ENCODE measurements at regions not wholly inside any gene's neighbourhood (a gene's known extent, or its start where the extent isn't known, plus 50 kb on each side); places are given as distances from the start of the nearest gene placed in this dataset.
"Not testable (repeated sequence)": the region's sequence is repeated elsewhere in the genome, so short reads cannot be mapped to it uniquely, and the experiment has no call there.

- DNase-seq, result no peak
- Mint-ChIP-seq H3K9me3 (no peaks in the 10 kb centered on the region), H3K36me3 (ENCODE audit: insufficient read depth in 2 of 2) (no peaks in the 10 kb centered on the region), H3K27me3 (ENCODE audit: low read depth) (peaks cover 6% of the 10 kb centered on the region), H3K4me1 (ENCODE audit: low read depth) (no peaks in the 10 kb centered on the region), H3K27ac (no peak overlapping the region), H3K4me3 (no peak overlapping the region)
- ATAC-seq (replicated peaks in 1 of 2), result no peak
Observed at GRCh38 chr2:105515581-105516415, 116.9 kb upstream of the FHL2 start.

GRCh38 chr2:105514576-105514975 lies 115.7 kb upstream of the FHL2 start:
- DNase-seq (no peak), ATAC-seq (replicated peaks in 1 of 2) (no peak)
- no peaks in the 10 kb centered on the region for H3K9me3 Mint-ChIP-seq
- H3K27me3 Mint-ChIP-seq (ENCODE audit: low read depth), result peaks cover 6% of the 10 kb centered on the region
- no peaks in the 10 kb centered on the region for H3K4me1 Mint-ChIP-seq (ENCODE audit: low read depth)
- no peak overlapping the region for H3K4me3 Mint-ChIP-seq
- no peaks in the 10 kb centered on the region for H3K36me3 Mint-ChIP-seq (ENCODE audit: insufficient read depth in 2 of 2)
- H3K27ac Mint-ChIP-seq, result no peak overlapping the region

- H3K27me3 Mint-ChIP-seq (ENCODE audit: low read depth), result peaks cover 6% of the 10 kb centered on the region
- no peaks in the 10 kb centered on the region for H3K36me3 Mint-ChIP-seq (ENCODE audit: insufficient read depth in 2 of 2)
- no peaks in the 10 kb centered on the region for H3K4me1 Mint-ChIP-seq (ENCODE audit: low read depth)
- no peak for DNase-seq
- H3K9me3 Mint-ChIP-seq, result no peaks in the 10 kb centered on the region
- no peak overlapping the region for H3K27ac Mint-ChIP-seq
- H3K4me3 Mint-ChIP-seq, result no peak overlapping the region
- ATAC-seq (replicated peaks in 1 of 2), result no peak
Observed at GRCh38 chr2:105510761-105511528, 112.1 kb upstream of the FHL2 start.

GRCh38 chr2:105509269-105510086 lies 110.6 kb upstream of the FHL2 start:
- Mint-ChIP-seq H3K27me3 (ENCODE audit: low read depth) (peaks cover 6% of the 10 kb centered on the region), H3K27ac (no peak overlapping the region), H3K9me3 (no peaks in the 10 kb centered on the region), H3K4me3 (no peak overlapping the region), H3K36me3 (ENCODE audit: insufficient read depth in 2 of 2) (no peaks in the 10 kb centered on the region), H3K4me1 (ENCODE audit: low read depth) (no peaks in the 10 kb centered on the region)
- DNase-seq (no peak), ATAC-seq (replicated peaks in 1 of 2) (no peak)

- DNase-seq; H3K36me3 Mint-ChIP-seq (ENCODE audit: insufficient read depth in 2 of 2); H3K27ac Mint-ChIP-seq; H3K4me3 Mint-ChIP-seq; H3K4me1 Mint-ChIP-seq (ENCODE audit: low read depth); ATAC-seq (replicated peaks in 1 of 2); H3K27me3 Mint-ChIP-seq (ENCODE audit: low read depth); H3K9me3 Mint-ChIP-seq: not testable (repeated sequence)
Observed at GRCh38 chr2:105506860-105507259, 108.0 kb upstream of the FHL2 start.

GRCh38 chr2:105504459-105504858 lies 105.6 kb upstream of the FHL2 start:
- DNase-seq (no peak), ATAC-seq (replicated peaks in 1 of 2) (no peak)
- H3K4me1 Mint-ChIP-seq (ENCODE audit: low read depth), result no peaks in the 10 kb centered on the region
- H3K27me3 Mint-ChIP-seq (ENCODE audit: low read depth), result peaks cover 7% of the 10 kb centered on the region
- H3K4me3 Mint-ChIP-seq, result no peak overlapping the region
- no peak overlapping the region for H3K27ac Mint-ChIP-seq
- peaks cover 2 to 4% of the 10 kb centered on the region in 2 donors for H3K36me3 Mint-ChIP-seq (ENCODE audit: insufficient read depth in 2 of 2)
- H3K9me3 Mint-ChIP-seq, result peaks cover 0 to 4% of the 10 kb centered on the region in 2 donors

- Mint-ChIP-seq H3K27me3 (ENCODE audit: low read depth) (peaks cover 7% of the 10 kb centered on the region), H3K4me3 (no peak overlapping the region), H3K27ac (no peak overlapping the region), H3K9me3 (peaks cover 0 to 4% of the 10 kb centered on the region in 2 donors), H3K36me3 (ENCODE audit: insufficient read depth in 2 of 2) (peaks cover 2 to 4% of the 10 kb centered on the region in 2 donors), H3K4me1 (ENCODE audit: low read depth) (no peaks in the 10 kb centered on the region)
- peak; percentile 64 to 74 for ATAC-seq (replicated peaks in 1 of 2)
- no peak for DNase-seq
Observed at GRCh38 chr2:105502625-105503334, 103.9 kb upstream of the FHL2 start.

GRCh38 chr2:105498281-105498846 lies 99.5 kb upstream of the FHL2 start:
- H3K27me3 Mint-ChIP-seq (ENCODE audit: low read depth), result peaks cover 3% of the 10 kb centered on the region
- ATAC-seq (replicated peaks in 1 of 2) (no peak), DNase-seq (no peak)
- H3K4me1 Mint-ChIP-seq (ENCODE audit: low read depth), result no peaks in the 10 kb centered on the region
- H3K4me3 Mint-ChIP-seq, result no peak overlapping the region
- H3K36me3 Mint-ChIP-seq (ENCODE audit: insufficient read depth in 2 of 2), result peaks cover 2 to 4% of the 10 kb centered on the region in 2 donors
- H3K9me3 Mint-ChIP-seq, result peaks cover 0 to 4% of the 10 kb centered on the region in 2 donors
- no peak overlapping the region for H3K27ac Mint-ChIP-seq

- H3K4me1 Mint-ChIP-seq (ENCODE audit: low read depth), result no peaks in the 10 kb centered on the region
- H3K27me3 Mint-ChIP-seq (ENCODE audit: low read depth), result peaks cover 9% of the 10 kb centered on the region
- H3K27ac Mint-ChIP-seq, result no peak overlapping the region
Observed at GRCh38 chr2:105497094-105497493, 98.2 kb upstream of the FHL2 start.

GRCh38 chr2:105496271-105496670 lies 97.4 kb upstream of the FHL2 start:
- Mint-ChIP-seq H3K4me3 (no peak overlapping the region), H3K36me3 (ENCODE audit: insufficient read depth in 2 of 2) (peaks cover 4 to 8% of the 10 kb centered on the region in 2 donors), H3K4me1 (ENCODE audit: low read depth) (no peaks in the 10 kb centered on the region), H3K27me3 (ENCODE audit: low read depth) (peaks cover 9% of the 10 kb centered on the region), H3K27ac (no peak overlapping the region), H3K9me3 (peaks cover 3 to 8% of the 10 kb centered on the region in 2 donors)
- no peak for DNase-seq
- no peak for ATAC-seq (replicated peaks in 1 of 2)

More at GRCh38 chr2:105497094-105497493, 98.2 kb upstream of the FHL2 start:
- H3K36me3 Mint-ChIP-seq (ENCODE audit: insufficient read depth in 2 of 2), result peaks cover 4 to 8% of the 10 kb centered on the region in 2 donors
- no peak overlapping the region for H3K4me3 Mint-ChIP-seq
- DNase-seq (no peak), ATAC-seq (replicated peaks in 1 of 2) (no peak)
- H3K9me3 Mint-ChIP-seq, result peaks cover 3 to 8% of the 10 kb centered on the region in 2 donors

- Mint-ChIP-seq H3K4me1 (ENCODE audit: low read depth) (no peaks in the 10 kb centered on the region), H3K27ac (peak overlapping the region; percentile 55), H3K4me3 (no peak overlapping the region), H3K27me3 (ENCODE audit: low read depth) (peaks cover 9% of the 10 kb centered on the region), H3K9me3 (peaks cover 3 to 4% of the 10 kb centered on the region in 2 donors), H3K36me3 (ENCODE audit: insufficient read depth in 2 of 2) (peaks cover 2 to 4% of the 10 kb centered on the region in 2 donors)
- DNase-seq (no peak), ATAC-seq (replicated peaks in 1 of 2) (no peak)
Observed at GRCh38 chr2:105494683-105495425, 96.0 kb upstream of the FHL2 start.

All from activated T-cell treated with anti-CD3 and anti-CD28 coated beads, Interleukin-2, amount 50 U/mL, for 72 hours (primary cell).